CD14-positive monocyte (primary cell): ENCODE measurements at regions not wholly inside any gene's neighbourhood (a gene's known extent, or its start where the extent isn't known, plus 50 kb on each side); places are given as distances from the start of the nearest gene placed in this dataset.

Experiments
- DNase-seq, 3 donors: peaks; one replicate each; pipeline ENCODE4 v3.0.0-alpha.2; 2011 to 2022
- H2AFZ ChIP-seq: 2 replicates; pipeline ENCODE4 v1.6.0; 2012; ENCODE audit warnings: mild to moderate bottlenecking, low read depth, low read length, inconsistent platforms; ENCODE audit not compliant: insufficient read depth, poor library complexity, severe bottlenecking
- H3K27ac ChIP-seq, 2 donors: 1 replicate in 1 of 2; 2 replicates in 1 of 2; pipeline ENCODE4 v1.5.1; 2012 to 2013; ENCODE audit warnings: low read length in 2 of 2, control low read depth in 1 of 2, inconsistent platforms in 1 of 2, low read depth in 1 of 2, mild to moderate bottlenecking in 1 of 2
- H3K27me3 ChIP-seq, 2 donors: one replicate each; pipeline versions ENCODE4 v1.6.0 to v1.6.1; 2011 to 2013; ENCODE audit warnings: low read length in 2 of 2; ENCODE audit not compliant: control insufficient read depth in 2 of 2, insufficient read depth in 2 of 2
- H3K36me3 ChIP-seq, 2 donors: replicated peaks in 1 of 2; 1 replicate in 1 of 2; 2 replicates in 1 of 2; pipeline versions ENCODE4 v1.5.1 to v1.6.1; 2012 to 2013; ENCODE audit warnings: low read length in 2 of 2, control low read depth in 1 of 2, inconsistent platforms in 1 of 2, mild to moderate bottlenecking in 1 of 2; ENCODE audit not compliant: insufficient read depth in 2 of 2, control insufficient read depth in 1 of 2
- H3K4me1 ChIP-seq, 2 donors: 1 replicate in 1 of 2; 2 replicates in 1 of 2; pipeline versions ENCODE4 v1.5.1 to v1.6.1; 2012 to 2013; ENCODE audit warnings: low read length in 2 of 2, control low read depth in 1 of 2, inconsistent platforms in 1 of 2, mild to moderate bottlenecking in 1 of 2, moderate library complexity in 1 of 2; ENCODE audit not compliant: insufficient read depth in 2 of 2, control insufficient read depth in 1 of 2
- H3K4me2 ChIP-seq: replicated peaks from 2 replicates; pipeline ENCODE3; 2012; ENCODE audit warnings: low read length, moderate library complexity, mild to moderate bottlenecking; ENCODE audit not compliant: poor library complexity, severe bottlenecking; ENCODE audit errors: extremely low read depth
- H3K4me3 ChIP-seq, 3 experiments: fragments of 200-600 bp in 1 of 3; sonication (generic) in 1 of 3; replicated peaks in 1 of 3; 1 replicate in 2 of 3; 2 replicates in 1 of 3; pipeline ENCODE4 v1.5.1; 2011 to 2013; ENCODE audit warnings: low read length in 3 of 3, mild to moderate bottlenecking in 3 of 3, control low read depth in 2 of 3, low read depth in 2 of 3, inconsistent platforms in 1 of 3, moderate library complexity in 1 of 3
- H3K79me2 ChIP-seq: 2 replicates; pipeline ENCODE4 v1.6.0; 2012; ENCODE audit warnings: mild to moderate bottlenecking, control low read depth, inconsistent platforms, low read length, moderate library complexity; ENCODE audit not compliant: insufficient read depth
- H3K9ac ChIP-seq: 2 replicates; pipeline ENCODE4 v1.6.0; 2017; ENCODE audit warnings: low read length, mild to moderate bottlenecking; ENCODE audit not compliant: insufficient read depth, poor library complexity, severe bottlenecking
- H3K9me3 ChIP-seq, 2 donors: replicated peaks in 1 of 2; 1 replicate in 1 of 2; 2 replicates in 1 of 2; pipeline versions ENCODE4 v1.5.1 to v1.6.1; 2012 to 2013; ENCODE audit warnings: low read length in 2 of 2, control low read depth in 1 of 2; ENCODE audit not compliant: control insufficient read depth in 1 of 2, insufficient read depth in 1 of 2
- H4K20me1 ChIP-seq: 2 replicates; pipeline ENCODE4 v1.6.0; 2012; ENCODE audit warnings: mild to moderate bottlenecking, low read length, control low read depth, moderate library complexity; ENCODE audit not compliant: insufficient read depth
- H3K27ac Mint-ChIP-seq, 7 donors: one replicate each; pipeline ENCODE4 v1.8.0; 2020; ENCODE audit warnings: mild to moderate bottlenecking in 7 of 7, mixed read lengths in 7 of 7, moderate library complexity in 6 of 7, inconsistent platforms in 2 of 7
- H3K27me3 Mint-ChIP-seq, 3 donors: one replicate each; pipeline ENCODE4 v1.8.0; 2021 to 2022; ENCODE audit warnings: low read depth in 3 of 3, mild to moderate bottlenecking in 3 of 3, mixed read lengths in 3 of 3, moderate library complexity in 3 of 3, inconsistent platforms in 1 of 3
- H3K36me3 Mint-ChIP-seq, 2 donors: one replicate each; pipeline ENCODE4 v1.8.0; 2020; ENCODE audit warnings: mixed read lengths in 2 of 2, inconsistent platforms in 1 of 2, mild to moderate bottlenecking in 1 of 2
- H3K4me1 Mint-ChIP-seq: one replicate; pipeline ENCODE4 v1.8.0; 2020; ENCODE audit warnings: mild to moderate bottlenecking, mixed read lengths
- H3K4me3 Mint-ChIP-seq, 2 donors: one replicate each; pipeline ENCODE4 v1.8.0; 2020; ENCODE audit warnings: mild to moderate bottlenecking in 2 of 2, mixed read lengths in 2 of 2, moderate library complexity in 1 of 2
- H3K9me3 Mint-ChIP-seq, 7 donors: one replicate each; pipeline ENCODE4 v1.8.0; 2020 to 2022; ENCODE audit warnings: mixed read lengths in 7 of 7, mild to moderate bottlenecking in 6 of 7, moderate library complexity in 6 of 7, inconsistent platforms in 2 of 7
- CTCF ChIP-seq: fragments of 200-600 bp; IDR thresholded peaks from one replicate; pipeline ENCODE4 v1.8.0; 2022; ENCODE audit warnings: antibody characterized with exemption, mild to moderate bottlenecking
- WGBS: methylation state at CpG from one replicate; pipeline ENCODE4 v1.1.5; 2013; ENCODE audit warnings: missing lambda C conversion rate; ENCODE audit not compliant: insufficient coverage; 5-methylcytosine and 5-hydroxymethylcytosine counted together
- intact Hi-C, 2 donors: fragments of 100-400 bp; cut with micrococcal nuclease; formaldehyde crosslinking; loops; one replicate each; pipeline versions ENCODE4 v1.15.0 to v1.15.1; 2023

DNA sequence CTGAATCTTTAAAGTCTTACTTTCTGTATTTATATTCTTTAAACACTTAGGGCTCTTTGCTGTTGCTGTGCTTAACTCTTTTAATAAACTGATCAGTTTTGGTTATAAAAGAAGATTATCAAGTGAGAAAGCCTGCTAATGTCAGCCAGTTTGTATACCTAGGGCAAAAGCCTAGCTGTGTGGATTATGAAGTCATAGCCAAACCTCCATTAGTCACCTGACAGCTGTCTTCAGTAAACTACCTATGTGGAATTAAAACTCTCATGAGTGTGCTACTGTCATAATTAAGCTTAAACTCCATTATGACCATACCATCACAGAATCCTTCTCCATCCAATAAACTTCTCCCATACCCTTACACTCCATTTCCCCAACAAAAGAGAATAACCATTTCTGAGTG lies 762.7 kb downstream of the NTRK3 start:
- Histone ChIP-seq H3K79me2 (no peaks in the 10 kb centered on the region), H3K4me1 (no peaks in the 10 kb centered on the region), H3K9ac (no peak overlapping the region), H2AFZ (no peak overlapping the region), H3K9me3 (peaks cover 0 to 4% of the 10 kb centered on the region in 2 donors), H3K36me3 (no peaks in the 10 kb centered on the region), H3K27ac (no peak overlapping the region), H3K27me3 (no peaks in the 10 kb centered on the region), H4K20me1 (no peaks in the 10 kb centered on the region), H3K4me3 (no peak overlapping the region), H3K4me2 (no peak overlapping the region)
- Mint-ChIP-seq H3K4me3 (no peak overlapping the region), H3K27ac (no peak overlapping the region), H3K9me3 (peaks cover 0 to 9% (median 4%) of the 10 kb centered on the region in 7 donors), H3K4me1 (no peaks in the 10 kb centered on the region), H3K36me3 (no peaks in the 10 kb centered on the region), H3K27me3 (peaks cover 0 to 4% (median 0%) of the 10 kb centered on the region in 3 donors)
- DNase-seq: no peak
- no peak for TF ChIP-seq CTCF
- intact Hi-C loops: no loop called here

DNA sequence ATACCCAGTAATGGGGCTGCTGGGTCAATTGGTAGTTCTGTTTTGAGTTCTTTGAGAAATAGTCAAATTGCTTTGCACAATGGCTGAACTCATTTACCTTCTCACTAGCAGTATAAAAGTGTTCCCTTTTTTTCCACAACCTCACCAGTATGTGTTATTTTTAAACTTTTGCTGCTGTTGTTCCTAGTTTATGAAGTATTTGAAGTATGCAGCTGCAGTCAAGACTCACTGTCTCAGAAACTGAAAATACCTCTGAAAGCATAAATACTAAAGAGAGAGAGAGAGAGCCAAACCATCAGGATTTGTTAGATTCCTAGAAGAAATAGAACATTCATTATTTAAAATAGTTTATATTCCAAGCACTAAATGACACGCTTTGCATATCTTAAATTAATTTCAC lies 764.2 kb downstream of the NTRK3 start:
- H3K27ac Mint-ChIP-seq: no peak overlapping the region
- no peak for DNase-seq
- H3K36me3 Mint-ChIP-seq: no peaks in the 10 kb centered on the region
- H3K27me3 ChIP-seq: no peaks in the 10 kb centered on the region
- no peak for TF ChIP-seq CTCF
- H3K36me3 ChIP-seq: no peaks in the 10 kb centered on the region
- H3K4me3 ChIP-seq: no peak overlapping the region
- no peak overlapping the region for H3K9ac ChIP-seq
- H3K4me1 Mint-ChIP-seq: no peaks in the 10 kb centered on the region
- H3K4me1 ChIP-seq: no peaks in the 10 kb centered on the region
- peaks cover 0 to 4% (median 0%) of the 10 kb centered on the region in 3 donors for H3K27me3 Mint-ChIP-seq
- intact Hi-C loops: no loop called here
- H3K4me2 ChIP-seq: no peak overlapping the region
- no peaks in the 10 kb centered on the region for H3K79me2 ChIP-seq
- no peak overlapping the region for H2AFZ ChIP-seq
- H4K20me1 ChIP-seq: no peaks in the 10 kb centered on the region
- WGBS: no CpG with 5 or more reads among the region's 1 CpG
- H3K9me3 ChIP-seq: peaks cover 0 to 4% of the 10 kb centered on the region in 2 donors
- H3K9me3 Mint-ChIP-seq: peaks cover 0 to 9% (median 5%) of the 10 kb centered on the region in 7 donors
- H3K4me3 Mint-ChIP-seq: no peak overlapping the region
- H3K27ac ChIP-seq: no peak overlapping the region
